ENCODE measurements at regions not wholly inside any gene's neighbourhood (a gene's known extent, or its start where the extent isn't known, plus 50 kb on each side); places are given as distances from the start of the nearest gene placed in this dataset.

GRCh38 chr18:39845106-39845505, 2109.9 kb upstream of the PIK3C3 start:
- Histone ChIP-seq H3K36me3 (replicated peaks in 1 of 2; ENCODE audit: control insufficient read depth in 2 of 2, insufficient read depth in 2 of 2, low read length in 2 of 2) (no peaks in the 10 kb centered on the region), H3K18ac (ENCODE audit: low read length) (no peak overlapping the region), H2BK12ac (ENCODE audit: low read length) (no peak overlapping the region), H3K4ac (ENCODE audit: low read length) (no peak overlapping the region), H2AK5ac (ENCODE audit: low read depth, low read length) (no peak overlapping the region), H3K79me1 (ENCODE audit: low read depth, low read length) (no peaks in the 10 kb centered on the region), H2BK120ac (ENCODE audit: low read depth, low read length) (no peak overlapping the region), H3K4me2 (ENCODE audit: insufficient read depth, low read length, poor library complexity, severe bottlenecking) (no peak overlapping the region), H3K4me3 (ENCODE audit: low read length in 2 of 2) (no peak overlapping the region), H4K8ac (ENCODE audit: low read depth, low read length) (no peak overlapping the region), H2BK5ac (ENCODE audit: low read length) (no peak overlapping the region), H3K27me3 (ENCODE audit: control insufficient read depth in 3 of 3, insufficient read depth in 3 of 3, low read depth in 1 of 3, low read length in 3 of 3) (no peaks in the 10 kb centered on the region), H4K91ac (ENCODE audit: low read depth, low read length, poor library complexity) (no peak overlapping the region), H3K27ac (replicated peaks; ENCODE audit: low read length) (no peak overlapping the region), H2BK15ac (ENCODE audit: low read length) (no peak overlapping the region), H3K4me1 (ENCODE audit: control insufficient read depth in 2 of 2, insufficient read depth in 1 of 2, low read depth in 1 of 2, low read length in 2 of 2) (peaks cover 9 to 14% of the 10 kb centered on the region in 2 donors), H3K23ac (ENCODE audit: low read depth, low read length, poor library complexity) (no peak overlapping the region), H3K9ac (ENCODE audit: low read depth, low read length, poor library complexity) (no peak overlapping the region), H3K14ac (ENCODE audit: low read length) (no peak overlapping the region), H3K9me3 (replicated peaks in 1 of 2; ENCODE audit: control insufficient read depth in 2 of 2, insufficient read depth in 1 of 2, low read depth in 1 of 2, low read length in 2 of 2) (no peaks in the 10 kb centered on the region), H2AFZ (ENCODE audit: low read length) (no peak overlapping the region)
- DNase-seq (ENCODE audit: low spot score): no peak
- WGBS, 2 donors (ENCODE audit: extremely low coverage in 2 of 2, insufficient read length in 2 of 2, insufficient replicate concordance in 1 of 2): no CpG with 5 or more reads among the region's 2 CpGs

- H3K4ac ChIP-seq (ENCODE audit: low read length): no peak overlapping the region
- no peak overlapping the region for H2AK5ac ChIP-seq (ENCODE audit: low read depth, low read length)
- H3K4me2 ChIP-seq (ENCODE audit: insufficient read depth, low read length, poor library complexity, severe bottlenecking): no peak overlapping the region
- H3K79me1 ChIP-seq (ENCODE audit: low read depth, low read length): no peaks in the 10 kb centered on the region
- no peaks in the 10 kb centered on the region for H3K36me3 ChIP-seq (replicated peaks in 1 of 2; ENCODE audit: control insufficient read depth in 2 of 2, insufficient read depth in 2 of 2, low read length in 2 of 2)
- no peaks in the 10 kb centered on the region for H3K27me3 ChIP-seq (ENCODE audit: control insufficient read depth in 3 of 3, insufficient read depth in 3 of 3, low read depth in 1 of 3, low read length in 3 of 3)
- H3K4me3 ChIP-seq (ENCODE audit: low read length in 2 of 2): no peak overlapping the region
- H3K9ac ChIP-seq (ENCODE audit: low read depth, low read length, poor library complexity): no peak overlapping the region
- no peak overlapping the region for H2BK12ac ChIP-seq (ENCODE audit: low read length)
- no peak overlapping the region for H3K27ac ChIP-seq (replicated peaks; ENCODE audit: low read length)
- no peak overlapping the region for H3K23ac ChIP-seq (ENCODE audit: low read depth, low read length, poor library complexity)
- H3K9me3 ChIP-seq (replicated peaks in 1 of 2; ENCODE audit: control insufficient read depth in 2 of 2, insufficient read depth in 1 of 2, low read depth in 1 of 2, low read length in 2 of 2): no peaks in the 10 kb centered on the region
- no peak overlapping the region for H4K8ac ChIP-seq (ENCODE audit: low read depth, low read length)
- no peak overlapping the region for H2BK120ac ChIP-seq (ENCODE audit: low read depth, low read length)
- no peak overlapping the region for H2BK5ac ChIP-seq (ENCODE audit: low read length)
- H3K18ac ChIP-seq (ENCODE audit: low read length): peak overlapping the region; percentile 60
- no peak overlapping the region for H4K91ac ChIP-seq (ENCODE audit: low read depth, low read length, poor library complexity)
- DNase-seq (ENCODE audit: low spot score): no peak
- H3K14ac ChIP-seq (ENCODE audit: low read length): no peak overlapping the region
- H2AFZ ChIP-seq (ENCODE audit: low read length): no peak overlapping the region
- H3K4me1 ChIP-seq (ENCODE audit: control insufficient read depth in 2 of 2, insufficient read depth in 1 of 2, low read depth in 1 of 2, low read length in 2 of 2): peaks cover 14% of the 10 kb centered on the region in 2 donors
- no peak overlapping the region for H2BK15ac ChIP-seq (ENCODE audit: low read length)
- no CpG with 5 or more reads among the region's 4 CpGs for WGBS, 2 donors (ENCODE audit: extremely low coverage in 2 of 2, insufficient read length in 2 of 2, insufficient replicate concordance in 1 of 2)
Observed at GRCh38 chr18:39843546-39843945, 2111.5 kb upstream of the PIK3C3 start.

- Histone ChIP-seq H3K18ac (ENCODE audit: low read length) (no peak overlapping the region), H3K27ac (replicated peaks; ENCODE audit: low read length) (peak overlapping the region; percentile 62), H3K36me3 (replicated peaks in 1 of 2; ENCODE audit: control insufficient read depth in 2 of 2, insufficient read depth in 2 of 2, low read length in 2 of 2) (no peaks in the 10 kb centered on the region)
Observed at GRCh38 chr18:39842366-39842914, 2112.6 kb upstream of the PIK3C3 start.

GRCh38 chr18:39841482-39842365, 2113.3 kb upstream of the PIK3C3 start:
- Histone ChIP-seq H3K4me3 (ENCODE audit: low read length in 2 of 2) (peak overlapping the region; percentile 50 to 69), H3K27me3 (ENCODE audit: control insufficient read depth in 3 of 3, insufficient read depth in 3 of 3, low read depth in 1 of 3, low read length in 3 of 3) (no peaks in the 10 kb centered on the region), H2BK12ac (ENCODE audit: low read length) (no peak overlapping the region), H3K4ac (ENCODE audit: low read length) (no peak overlapping the region), H3K36me3 (replicated peaks in 1 of 2; ENCODE audit: control insufficient read depth in 2 of 2, insufficient read depth in 2 of 2, low read length in 2 of 2) (no peaks in the 10 kb centered on the region), H2AFZ (ENCODE audit: low read length) (peak overlapping the region; percentile 95), H3K4me1 (ENCODE audit: control insufficient read depth in 2 of 2, insufficient read depth in 1 of 2, low read depth in 1 of 2, low read length in 2 of 2) (peaks cover 14% of the 10 kb centered on the region in 2 donors), H2BK15ac (ENCODE audit: low read length) (no peak overlapping the region), H3K18ac (ENCODE audit: low read length) (peak overlapping the region; percentile 93), H2AK5ac (ENCODE audit: low read depth, low read length) (no peak overlapping the region), H3K79me1 (ENCODE audit: low read depth, low read length) (no peaks in the 10 kb centered on the region), H3K9me3 (replicated peaks in 1 of 2; ENCODE audit: control insufficient read depth in 2 of 2, insufficient read depth in 1 of 2, low read depth in 1 of 2, low read length in 2 of 2) (no peaks in the 10 kb centered on the region), H2BK120ac (ENCODE audit: low read depth, low read length) (no peak overlapping the region), H3K23ac (ENCODE audit: low read depth, low read length, poor library complexity) (no peak overlapping the region), H3K4me2 (ENCODE audit: insufficient read depth, low read length, poor library complexity, severe bottlenecking) (peak overlapping the region; percentile 94), H4K91ac (ENCODE audit: low read depth, low read length, poor library complexity) (no peak overlapping the region), H3K27ac (replicated peaks; ENCODE audit: low read length) (peak overlapping the region; percentile 90), H4K8ac (ENCODE audit: low read depth, low read length) (no peak overlapping the region), H2BK5ac (ENCODE audit: low read length) (peak overlapping the region; percentile 49), H3K9ac (ENCODE audit: low read depth, low read length, poor library complexity) (peak overlapping the region; percentile 47), H3K14ac (ENCODE audit: low read length) (no peak overlapping the region)
- peak; percentile 71 for DNase-seq (ENCODE audit: low spot score)
- WGBS, 2 donors (ENCODE audit: extremely low coverage in 2 of 2, insufficient read length in 2 of 2, insufficient replicate concordance in 1 of 2): no CpG with 5 or more reads among the region's 47 CpGs

More at GRCh38 chr18:39842366-39842914, 2112.6 kb upstream of the PIK3C3 start:
- no peak overlapping the region for H2AK5ac ChIP-seq (ENCODE audit: low read depth, low read length)
- no peak overlapping the region for H3K14ac ChIP-seq (ENCODE audit: low read length)
- peak; percentile 23 for DNase-seq (ENCODE audit: low spot score)
- peak overlapping the region; percentile 95 for H2AFZ ChIP-seq (ENCODE audit: low read length)
- H3K79me1 ChIP-seq (ENCODE audit: low read depth, low read length): no peaks in the 10 kb centered on the region
- H2BK120ac ChIP-seq (ENCODE audit: low read depth, low read length): no peak overlapping the region
- peaks cover 14% of the 10 kb centered on the region in 2 donors for H3K4me1 ChIP-seq (ENCODE audit: control insufficient read depth in 2 of 2, insufficient read depth in 1 of 2, low read depth in 1 of 2, low read length in 2 of 2)
- no peak overlapping the region for H2BK12ac ChIP-seq (ENCODE audit: low read length)
- WGBS, 2 donors (ENCODE audit: extremely low coverage in 2 of 2, insufficient read length in 2 of 2, insufficient replicate concordance in 1 of 2): no CpG with 5 or more reads among the region's 9 CpGs
- H2BK15ac ChIP-seq (ENCODE audit: low read length): no peak overlapping the region
- peak overlapping the region in 1 of 2 donors; percentile 50 for H3K4me3 ChIP-seq (ENCODE audit: low read length in 2 of 2)
- H3K27me3 ChIP-seq (ENCODE audit: control insufficient read depth in 3 of 3, insufficient read depth in 3 of 3, low read depth in 1 of 3, low read length in 3 of 3): no peaks in the 10 kb centered on the region
- H3K9ac ChIP-seq (ENCODE audit: low read depth, low read length, poor library complexity): no peak overlapping the region
- no peak overlapping the region for H3K23ac ChIP-seq (ENCODE audit: low read depth, low read length, poor library complexity)
- H3K9me3 ChIP-seq (replicated peaks in 1 of 2; ENCODE audit: control insufficient read depth in 2 of 2, insufficient read depth in 1 of 2, low read depth in 1 of 2, low read length in 2 of 2): no peaks in the 10 kb centered on the region
- H4K91ac ChIP-seq (ENCODE audit: low read depth, low read length, poor library complexity): no peak overlapping the region
- H4K8ac ChIP-seq (ENCODE audit: low read depth, low read length): no peak overlapping the region
- no peak overlapping the region for H2BK5ac ChIP-seq (ENCODE audit: low read length)
- no peak overlapping the region for H3K4ac ChIP-seq (ENCODE audit: low read length)
- H3K4me2 ChIP-seq (ENCODE audit: insufficient read depth, low read length, poor library complexity, severe bottlenecking): peak overlapping the region; percentile 35

All from neuronal stem cell (in vitro differentiated cells).